ENCODE measurements at regions not wholly inside any gene's neighbourhood (a gene's known extent, or its start where the extent isn't known, plus 50 kb on each side); places are given as distances from the start of the nearest gene placed in this dataset.

GRCh38 chr2:59093571-59093970 is 852.4 kb upstream of the FANCL start:
- DNase-seq (ENCODE audit: insufficient read length, low spot score) (no peak), FAIRE-seq (no peak)
- TF ChIP-seq CTCF (IDR thresholded peaks at IDR 0.05; ENCODE audit: insufficient read depth, missing control alignments) = no peak

GRCh38 chr2:59084326-59084725 is 843.2 kb upstream of the FANCL start:
- no peak for DNase-seq (ENCODE audit: insufficient read length, low spot score)
- no peak for FAIRE-seq
- TF ChIP-seq CTCF (IDR thresholded peaks at IDR 0.05; ENCODE audit: insufficient read depth, missing control alignments) = no peak

GRCh38 chr2:59083075-59083828 is 842.1 kb upstream of the FANCL start:
- no peak for TF ChIP-seq CTCF (IDR thresholded peaks at IDR 0.05; ENCODE audit: insufficient read depth, missing control alignments)
- no peak for DNase-seq (ENCODE audit: insufficient read length, low spot score)
- no peak for FAIRE-seq

- no peak for DNase-seq (ENCODE audit: insufficient read length, low spot score)
- FAIRE-seq = no peak
- TF ChIP-seq CTCF (IDR thresholded peaks at IDR 0.05; ENCODE audit: insufficient read depth, missing control alignments) = no peak
Observed at GRCh38 chr2:59082657-59083056, 841.5 kb upstream of the FANCL start.

- no peak for TF ChIP-seq CTCF (IDR thresholded peaks at IDR 0.05; ENCODE audit: insufficient read depth, missing control alignments)
- DNase-seq (ENCODE audit: insufficient read length, low spot score) (no peak), FAIRE-seq (no peak)
Observed at GRCh38 chr2:59080451-59081181, 839.5 kb upstream of the FANCL start.

GRCh38 chr2:59077981-59078531 is 836.9 kb upstream of the FANCL start:
- DNase-seq (ENCODE audit: insufficient read length, low spot score) (no peak), FAIRE-seq (no peak)
- no peak for TF ChIP-seq CTCF (IDR thresholded peaks at IDR 0.05; ENCODE audit: insufficient read depth, missing control alignments)
